ENCODE measurements at regions not wholly inside any gene's neighbourhood (a gene's known extent, or its start where the extent isn't known, plus 50 kb on each side); places are given as distances from the start of the nearest gene placed in this dataset.

DNA sequence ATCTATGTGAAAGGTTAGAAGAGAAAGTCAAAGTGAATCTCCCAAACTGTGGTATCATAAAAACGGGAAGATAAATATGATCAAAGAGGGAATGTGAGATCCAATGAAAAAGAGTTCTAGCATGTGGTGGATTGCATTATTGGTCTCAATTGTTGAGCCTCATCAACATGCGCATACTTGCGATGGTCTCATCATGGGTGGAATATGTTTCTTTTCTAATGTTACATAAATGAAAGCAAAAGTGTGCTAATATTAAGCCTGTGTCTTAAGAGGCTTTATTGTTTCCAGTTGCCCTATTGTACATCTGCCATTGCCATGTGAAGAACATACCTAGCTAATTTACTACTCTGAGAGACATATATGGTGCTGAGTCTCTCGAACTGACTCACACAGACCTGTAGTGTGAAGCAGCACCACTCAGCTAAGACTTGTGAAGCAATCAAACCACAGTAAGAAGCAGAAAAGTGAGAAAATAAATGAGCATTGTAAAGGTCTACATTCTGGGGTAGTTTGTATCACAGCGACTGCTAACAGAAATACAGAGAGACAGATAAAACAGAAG is 645.5 kb upstream of the PCDH15 start:
- TF ChIP-seq POLR2A (IDR thresholded peaks at IDR 0.05) = no peak
- TF ChIP-seq, protein P1, sequence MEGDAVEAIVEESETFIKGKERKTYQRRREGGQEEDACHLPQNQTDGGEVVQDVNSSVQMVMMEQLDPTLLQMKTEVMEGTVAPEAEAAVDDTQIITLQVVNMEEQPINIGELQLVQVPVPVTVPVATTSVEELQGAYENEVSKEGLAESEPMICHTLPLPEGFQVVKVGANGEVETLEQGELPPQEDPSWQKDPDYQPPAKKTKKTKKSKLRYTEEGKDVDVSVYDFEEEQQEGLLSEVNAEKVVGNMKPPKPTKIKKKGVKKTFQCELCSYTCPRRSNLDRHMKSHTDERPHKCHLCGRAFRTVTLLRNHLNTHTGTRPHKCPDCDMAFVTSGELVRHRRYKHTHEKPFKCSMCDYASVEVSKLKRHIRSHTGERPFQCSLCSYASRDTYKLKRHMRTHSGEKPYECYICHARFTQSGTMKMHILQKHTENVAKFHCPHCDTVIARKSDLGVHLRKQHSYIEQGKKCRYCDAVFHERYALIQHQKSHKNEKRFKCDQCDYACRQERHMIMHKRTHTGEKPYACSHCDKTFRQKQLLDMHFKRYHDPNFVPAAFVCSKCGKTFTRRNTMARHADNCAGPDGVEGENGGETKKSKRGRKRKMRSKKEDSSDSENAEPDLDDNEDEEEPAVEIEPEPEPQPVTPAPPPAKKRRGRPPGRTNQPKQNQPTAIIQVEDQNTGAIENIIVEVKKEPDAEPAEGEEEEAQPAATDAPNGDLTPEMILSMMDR (IDR thresholded peaks at IDR 0.05) = no peak
- TF ChIP-seq POLR2AphosphoS5 (IDR thresholded peaks at IDR 0.05) = no peak

All from prostate gland (tissue), 2 donors.